Natural killer cell treated with Interleukin-12 subunit alpha and Interleukin-12 subunit beta and Interleukin-15 and Interleukin-18, amount 100 ng/mL, for 72 hours (primary cell): ENCODE measurements at regions not wholly inside any gene's neighbourhood (a gene's known extent, or its start where the extent isn't known, plus 50 kb on each side); places are given as distances from the start of the nearest gene placed in this dataset.
A peak's percentile ranks its signal among the peaks of the same experiment; 100 is the strongest.

Source experiments
- ATAC-seq, 2 donors: fragments of 150-1000 bp; cut with Tn5 transposase in 1 of 2; sonication (Bioruptor Pico), chemical (Tn5 transposase) in 1 of 2; 2 replicates each; pipeline ENCODE4 v1.10.0; 2021
- DNase-seq: peaks from one replicate; pipeline ENCODE4 v3.0.0; 2022; ENCODE audit warnings: low spot score
- H3K27ac Mint-ChIP-seq, 2 donors: 1 replicate in 1 of 2; 2 replicates in 1 of 2; pipeline ENCODE4 v1.8.0; 2022; ENCODE audit warnings: mixed read lengths in 2 of 2, mild to moderate bottlenecking in 1 of 2, moderate library complexity in 1 of 2
- H3K27me3 Mint-ChIP-seq, 2 donors: 1 replicate in 1 of 2; 2 replicates in 1 of 2; pipeline ENCODE4 v1.8.0; 2022; ENCODE audit warnings: mixed read lengths in 2 of 2
- H3K36me3 Mint-ChIP-seq: one replicate; pipeline ENCODE4 v1.8.0; 2022; ENCODE audit warnings: mixed read lengths
- H3K4me1 Mint-ChIP-seq, 2 donors: 1 replicate in 1 of 2; 2 replicates in 1 of 2; pipeline ENCODE4 v1.8.0; 2022; ENCODE audit warnings: low read depth in 2 of 2, mixed read lengths in 2 of 2, mild to moderate bottlenecking in 1 of 2
- H3K4me3 Mint-ChIP-seq: one replicate; pipeline ENCODE4 v1.8.0; 2022; ENCODE audit warnings: mixed read lengths
- H3K9me3 Mint-ChIP-seq: 2 replicates; pipeline ENCODE4 v1.8.0; 2022; ENCODE audit warnings: mixed read lengths

- peaks cover 12 to 14% of the 10 kb centered on the region in 2 donors for H3K27me3 Mint-ChIP-seq
- no peaks in the 10 kb centered on the region for H3K36me3 Mint-ChIP-seq
- H3K27ac Mint-ChIP-seq: no peak overlapping the region
- DNase-seq: no peak
- no peak overlapping the region for H3K4me3 Mint-ChIP-seq
- no peak for ATAC-seq
- no peaks in the 10 kb centered on the region for H3K9me3 Mint-ChIP-seq
- H3K4me1 Mint-ChIP-seq: no peaks in the 10 kb centered on the region
Measured at GRCh38 chr5:135632798-135633197, 54.0 kb upstream of the CXCL14 start.

GRCh38 chr5:135631391-135631790 lies 52.6 kb upstream of the CXCL14 start:
- H3K27ac Mint-ChIP-seq: no peak overlapping the region
- H3K36me3 Mint-ChIP-seq: no peaks in the 10 kb centered on the region
- H3K9me3 Mint-ChIP-seq: no peaks in the 10 kb centered on the region
- H3K27me3 Mint-ChIP-seq: peaks cover 10 to 19% of the 10 kb centered on the region in 2 donors
- no peak for DNase-seq
- ATAC-seq: no peak
- H3K4me3 Mint-ChIP-seq: no peak overlapping the region
- H3K4me1 Mint-ChIP-seq: no peaks in the 10 kb centered on the region

- no peaks in the 10 kb centered on the region for H3K36me3 Mint-ChIP-seq
- no peak overlapping the region for H3K4me3 Mint-ChIP-seq
- H3K9me3 Mint-ChIP-seq: no peaks in the 10 kb centered on the region
- H3K4me1 Mint-ChIP-seq: no peaks in the 10 kb centered on the region
- no peak for DNase-seq
- H3K27ac Mint-ChIP-seq: no peak overlapping the region
- peaks cover 13 to 19% of the 10 kb centered on the region in 2 donors for H3K27me3 Mint-ChIP-seq
- peak in 1 of 2 donors; percentile 5 for ATAC-seq
Measured at GRCh38 chr5:135629666-135630065, 50.9 kb upstream of the CXCL14 start.

GRCh38 chr5:135628771-135629563 lies 50.2 kb upstream of the CXCL14 start:
- ATAC-seq (no peak), DNase-seq (no peak)
- no peaks in the 10 kb centered on the region for H3K36me3 Mint-ChIP-seq
- H3K4me3 Mint-ChIP-seq: no peak overlapping the region
- no peaks in the 10 kb centered on the region for H3K9me3 Mint-ChIP-seq
- H3K27me3 Mint-ChIP-seq: peaks cover 10 to 19% of the 10 kb centered on the region in 2 donors
- no peak overlapping the region for H3K27ac Mint-ChIP-seq
- H3K4me1 Mint-ChIP-seq: no peaks in the 10 kb centered on the region
